Common myeloid progenitor, CD34-positive (primary cell): ENCODE measurements at regions not wholly inside any gene's neighbourhood (a gene's known extent, or its start where the extent isn't known, plus 50 kb on each side); places are given as distances from the start of the nearest gene placed in this dataset.

Experiments used
- CTCF ChIA-PET: fragments of 350-600 bp; sonication (Branson Sonifier 250); formaldehyde crosslinking; loops from one replicate; lab custom pipeline; 2021; ENCODE audit warnings: antibody characterized with exemption; lab: Charles Lee
- POLR2A ChIA-PET: fragments of 350-600 bp; sonication (Branson Sonifier 250); formaldehyde crosslinking; loops from one replicate; lab custom pipeline; 2021; ENCODE audit warnings: antibody characterized with exemption; lab: Charles Lee
- DNase-seq, 3 donors: peaks; one replicate each; pipeline versions ENCODE4 v3.0.0 to v3.0.0-alpha.2; 2013
- H3K27ac ChIP-seq, 2 experiments: 1 replicate in 1 of 2; 2 replicates in 1 of 2; pipeline ENCODE4 v1.7.0; 2013; ENCODE audit warnings: inconsistent platforms in 2 of 2, low read length in 2 of 2, mild to moderate bottlenecking in 2 of 2, low read depth in 1 of 2, moderate library complexity in 1 of 2; ENCODE audit not compliant: severe bottlenecking in 2 of 2, insufficient read depth in 1 of 2, poor library complexity in 1 of 2
- H3K27me3 ChIP-seq, 5 experiments: replicated peaks in 2 of 5; 1 replicate in 3 of 5; 2 replicates in 2 of 5; pipeline versions ENCODE4 v1.6.1 to v1.7.0; 2013; ENCODE audit warnings: low read length in 4 of 5, mild to moderate bottlenecking in 2 of 5, moderate library complexity in 2 of 5, inconsistent platforms in 1 of 5; ENCODE audit not compliant: insufficient read depth in 5 of 5, control insufficient read depth in 4 of 5
- H3K36me3 ChIP-seq, 4 experiments: 1 replicate in 2 of 4; 2 replicates in 2 of 4; pipeline versions ENCODE4 v1.6.1 to v1.7.0; 2013; ENCODE audit warnings: low read length in 3 of 4, control low read depth in 1 of 4, mild to moderate bottlenecking in 1 of 4; ENCODE audit not compliant: control insufficient read depth in 4 of 4, insufficient read depth in 4 of 4
- H3K4me1 ChIP-seq, 4 experiments: 1 replicate in 3 of 4; 2 replicates in 1 of 4; pipeline versions ENCODE4 v1.6.1 to v1.7.1; 2013; ENCODE audit warnings: low read length in 3 of 4, mild to moderate bottlenecking in 3 of 4, control low read depth in 1 of 4, inconsistent platforms in 1 of 4, moderate library complexity in 1 of 4; ENCODE audit not compliant: control insufficient read depth in 4 of 4, insufficient read depth in 4 of 4; ENCODE audit errors: control extremely low read depth in 1 of 4
- H3K4me3 ChIP-seq, 7 experiments: 1 replicate in 4 of 7; 2 replicates in 3 of 7; pipeline versions ENCODE4 v1.5.1 to v1.7.0; 2013; ENCODE audit warnings: mild to moderate bottlenecking in 7 of 7, low read length in 6 of 7, moderate library complexity in 6 of 7, inconsistent platforms in 2 of 7, low read depth in 2 of 7, control low read depth in 1 of 7; ENCODE audit not compliant: insufficient read depth in 4 of 7, control insufficient read depth in 1 of 7; ENCODE audit errors: extremely low read depth in 1 of 7
- H3K9me3 ChIP-seq, 5 experiments: 1 replicate in 4 of 5; 2 replicates in 1 of 5; pipeline versions ENCODE4 v1.6.1 to v1.7.1; 2013; ENCODE audit warnings: low read length in 4 of 5, mild to moderate bottlenecking in 2 of 5, inconsistent platforms in 1 of 5, low read depth in 1 of 5, moderate library complexity in 1 of 5; ENCODE audit not compliant: control insufficient read depth in 4 of 5, insufficient read depth in 2 of 5; ENCODE audit errors: control extremely low read depth in 1 of 5
- WGBS: methylation state at CpG from one replicate; pipeline ENCODE4 v1.1.5; 2013; ENCODE audit not compliant: insufficient coverage; 5-methylcytosine and 5-hydroxymethylcytosine counted together

DNA sequence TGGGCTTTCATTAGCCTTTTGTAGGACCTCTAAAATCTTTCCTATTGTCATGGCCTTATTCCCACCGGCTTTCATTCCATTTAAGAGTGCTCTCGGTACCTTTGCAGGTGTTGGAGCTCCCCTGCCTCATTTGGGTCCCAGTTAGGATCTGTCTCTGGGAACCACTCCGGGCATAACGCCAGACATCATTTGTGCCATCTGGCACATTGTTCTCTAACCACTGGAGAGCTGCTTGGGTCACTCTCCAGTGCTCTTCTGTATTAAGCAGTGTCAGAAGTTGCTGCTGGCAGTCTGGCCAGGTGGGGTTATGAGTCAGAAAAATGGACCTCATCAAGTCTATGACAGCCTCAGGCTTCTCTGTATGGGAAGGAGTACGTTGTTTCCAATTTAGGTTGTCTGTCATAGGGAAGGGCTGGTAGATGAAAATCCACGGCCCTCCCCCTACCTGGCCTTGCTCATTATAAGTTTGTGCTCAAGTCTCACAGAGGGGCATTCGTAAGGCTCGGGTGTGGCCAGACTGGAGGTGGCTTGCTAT is 62.9 kb upstream of the MOCS1 start:
- H3K9me3 ChIP-seq: peaks cover 3 to 84% (median 50%) of the 10 kb centered on the region in 5 experiments
- H3K4me1 ChIP-seq: no peaks in the 10 kb centered on the region
- ChIA-PET CTCF (no interaction called here), POLR2A (no interaction called here)
- 100% methylated on average over 7 of the region's 8 CpGs for WGBS
- H3K27ac ChIP-seq: no peak overlapping the region
- H3K36me3 ChIP-seq: no peaks in the 10 kb centered on the region
- H3K4me3 ChIP-seq: no peak overlapping the region
- no peaks in the 10 kb centered on the region for H3K27me3 ChIP-seq
- DNase-seq: no peak

DNA sequence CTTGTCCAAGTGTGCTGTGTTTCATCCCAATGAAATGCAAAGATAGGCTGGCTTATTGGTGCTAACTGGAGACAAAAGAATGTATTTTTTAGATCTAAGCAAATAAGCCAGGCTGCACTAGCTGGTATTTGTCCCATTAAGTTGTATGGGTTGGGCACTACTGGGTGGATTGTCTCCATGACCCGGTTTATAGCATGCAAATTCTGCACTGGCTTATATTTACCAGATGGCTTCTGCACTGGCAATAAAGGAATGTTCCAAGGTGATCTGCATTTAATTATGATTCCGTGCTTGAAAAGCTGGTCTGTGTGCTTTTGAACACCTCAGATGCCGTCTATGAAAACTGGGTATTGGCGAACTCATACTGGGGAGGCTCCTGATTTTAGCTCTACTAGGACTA is 61.4 kb upstream of the MOCS1 start:
- WGBS: 97% methylated on average over 4 of the region's 4 CpGs

DNA sequence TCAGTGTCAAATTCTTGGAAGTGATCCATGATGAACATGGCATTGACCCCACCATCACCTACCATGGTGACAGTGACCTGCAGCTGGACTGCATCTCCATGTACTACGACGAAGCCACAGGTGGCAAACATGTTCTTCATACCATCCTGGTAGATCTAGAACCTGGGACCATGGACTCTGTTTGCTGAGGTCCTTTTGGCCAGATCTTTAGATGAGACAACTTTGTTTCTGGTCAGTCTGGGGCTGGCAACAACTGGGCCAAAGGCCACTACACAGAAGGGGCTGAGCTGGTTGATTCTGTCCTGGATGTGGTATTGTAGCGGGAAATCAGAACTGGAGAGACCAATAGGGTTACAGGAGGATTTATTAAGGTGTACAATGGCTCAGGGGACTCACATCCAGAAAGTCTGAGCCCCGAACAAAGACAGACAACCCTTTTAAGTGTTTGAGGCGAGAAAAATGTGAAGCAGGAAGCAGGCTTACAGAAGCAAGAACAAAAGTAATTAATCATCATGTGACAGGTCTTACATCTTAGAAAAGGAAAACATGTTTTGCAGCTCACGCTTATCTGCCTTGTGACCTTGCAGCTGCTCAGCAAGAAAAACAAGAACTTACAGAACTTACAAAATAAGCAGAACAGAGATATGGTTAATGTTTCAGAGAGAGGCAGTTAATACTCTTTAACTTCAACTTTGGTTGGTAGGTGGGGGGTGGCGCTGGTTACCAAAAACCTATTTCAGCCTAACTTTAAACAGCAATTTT is 58.8 kb upstream of the MOCS1 start:
- CTCF ChIA-PET: interaction anchor here (1.0 to 1.3 kb wide), 2 partner anchors 9 to 12 kb away, joined by 3 read pairs; no protein-coding TSS in a partner anchor
- no peak overlapping the region for H3K27ac ChIP-seq
- no peaks in the 10 kb centered on the region for H3K4me1 ChIP-seq
- peak; percentile 41 to 77 (median 46) for DNase-seq
- 58% methylated on average over 5 of the region's 7 CpGs for WGBS
- no peaks in the 10 kb centered on the region for H3K36me3 ChIP-seq
- H3K9me3 ChIP-seq: peaks cover 1 to 62% (median 24%) of the 10 kb centered on the region in 5 experiments
- POLR2A ChIA-PET: no interaction called here
- no peaks in the 10 kb centered on the region for H3K27me3 ChIP-seq
- H3K4me3 ChIP-seq: no peak overlapping the region

More for the DNA sequence above, 61.4 kb upstream of the MOCS1 start:
- DNase-seq: no peak
- H3K36me3 ChIP-seq: no peaks in the 10 kb centered on the region
- H3K4me1 ChIP-seq: no peaks in the 10 kb centered on the region
- no peaks in the 10 kb centered on the region for H3K27me3 ChIP-seq
- H3K27ac ChIP-seq: no peak overlapping the region
- no peak overlapping the region for H3K4me3 ChIP-seq
- H3K9me3 ChIP-seq: peaks cover 3 to 84% (median 42%) of the 10 kb centered on the region in 5 experiments
- ChIA-PET POLR2A (no interaction called here), CTCF (no interaction called here)
